Right renal cortex interstitium (tissue), 3 donors: ENCODE measurements at regions not wholly inside any gene's neighbourhood (a gene's known extent, or its start where the extent isn't known, plus 50 kb on each side); places are given as distances from the start of the nearest gene placed in this dataset.

ENCODE experiments used
- DNase-seq, 3 donors: peaks; one replicate each; pipeline ENCODE4 v3.0.0-alpha.2; 2013; ENCODE audit warnings: low read depth in 3 of 3, low spot score in 2 of 3

DNA sequence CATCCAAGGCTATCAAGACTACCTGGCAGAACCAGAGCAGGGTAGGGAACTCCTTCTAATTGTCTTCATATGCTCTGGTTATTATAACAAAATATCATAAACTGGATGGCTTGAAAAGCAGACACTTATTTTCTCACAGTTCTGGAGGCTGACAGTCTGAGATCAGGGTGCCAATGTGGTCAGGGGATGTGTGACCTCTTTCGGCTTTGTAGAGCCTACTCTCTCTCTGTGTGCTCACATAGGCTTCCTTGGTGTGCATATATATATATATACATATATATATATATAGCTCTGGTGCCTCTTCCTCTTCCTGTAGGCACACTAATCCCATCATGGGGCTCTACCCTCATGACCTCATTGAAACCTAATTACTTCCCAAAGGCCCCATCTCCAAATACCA is 101.6 kb downstream of the ARL6IP6 start:
- no peak for DNase-seq

GRCh38 chr2:152815634-152816257 is 97.3 kb downstream of the ARL6IP6 start:
- DNase-seq: no peak

DNA sequence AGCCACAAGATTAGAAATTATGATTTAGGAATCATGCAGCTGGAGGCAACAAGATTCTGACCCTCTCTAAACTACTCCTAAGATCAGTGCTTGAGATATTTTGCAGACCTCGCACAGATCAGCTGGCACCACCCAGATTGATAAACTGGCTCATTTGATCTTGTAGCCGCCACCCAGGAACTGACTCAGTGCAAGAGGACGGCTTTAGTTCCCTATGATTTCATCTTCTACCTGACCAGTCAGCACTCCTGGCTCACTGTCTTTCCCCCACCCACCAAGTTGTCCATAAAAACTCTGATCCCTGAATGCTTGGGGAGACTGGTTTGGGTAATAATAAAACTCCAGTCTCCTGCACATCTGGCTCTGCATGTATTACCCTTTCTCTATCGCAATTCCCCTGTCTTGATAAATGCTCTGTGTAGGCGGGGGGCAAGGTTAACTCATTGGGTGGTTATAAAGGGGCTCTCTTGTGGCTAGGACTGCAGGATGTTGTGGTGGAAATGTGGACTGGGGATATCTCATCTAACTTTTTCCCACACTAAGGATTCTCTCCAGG is 96.1 kb downstream of the ARL6IP6 start:
- no peak for DNase-seq

- no peak for DNase-seq
These were observed 94.9 kb downstream of the ARL6IP6 start for GRCh38 chr2:152813351-152813750.
